ENCODE measurements at regions not wholly inside any gene's neighbourhood (a gene's known extent, or its start where the extent isn't known, plus 50 kb on each side); places are given as distances from the start of the nearest gene placed in this dataset.

DNA sequence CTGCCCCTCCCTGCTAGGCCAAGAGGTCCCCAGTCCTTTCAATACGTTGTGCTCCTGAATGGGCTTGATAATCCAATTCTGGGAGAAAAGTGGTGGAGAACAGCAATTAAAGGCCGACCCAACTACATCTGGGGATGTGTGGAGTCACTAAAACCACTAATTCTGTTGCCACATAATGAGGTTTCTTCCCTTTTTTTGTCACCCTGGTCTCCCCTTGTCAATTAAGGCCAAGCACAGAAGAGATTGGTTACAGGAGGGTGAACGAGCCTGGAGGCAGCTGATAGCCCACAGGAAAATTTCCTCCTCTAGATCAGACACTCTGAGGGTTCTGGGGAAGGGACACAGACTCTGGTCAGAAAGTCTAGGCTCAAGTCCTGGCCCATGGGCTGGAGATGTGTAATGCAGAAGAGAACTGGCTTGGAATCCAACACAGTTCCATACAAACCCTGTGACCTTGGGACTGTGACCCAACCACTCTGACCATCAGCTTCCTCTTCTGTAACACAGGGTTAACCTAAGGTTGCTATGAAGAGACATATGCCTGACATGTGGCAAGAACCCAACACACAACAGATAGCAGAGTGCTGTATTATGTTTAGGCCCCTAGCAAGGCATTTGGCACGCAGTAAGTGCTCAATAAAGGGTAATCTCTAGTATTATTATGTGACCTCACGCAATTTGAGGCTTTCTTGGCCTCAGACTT, 146.4 kb downstream of the CHST1 start:
- H3K9me3 Mint-ChIP-seq (ENCODE audit: unreplicated experiment) = no peaks in the 10 kb centered on the region
- ChIA-PET POLR2A (no interaction called here), CTCF (no interaction called here)
- intact Hi-C loops (cut with micrococcal nuclease; ENCODE audit: unreplicated experiment) = no loop called here
- no peak for DNase-seq
- H3K27me3 Mint-ChIP-seq (ENCODE audit: insufficient read depth, unreplicated experiment) = peaks cover 5% of the 10 kb centered on the region
- TF ChIP-seq, protein P1, sequence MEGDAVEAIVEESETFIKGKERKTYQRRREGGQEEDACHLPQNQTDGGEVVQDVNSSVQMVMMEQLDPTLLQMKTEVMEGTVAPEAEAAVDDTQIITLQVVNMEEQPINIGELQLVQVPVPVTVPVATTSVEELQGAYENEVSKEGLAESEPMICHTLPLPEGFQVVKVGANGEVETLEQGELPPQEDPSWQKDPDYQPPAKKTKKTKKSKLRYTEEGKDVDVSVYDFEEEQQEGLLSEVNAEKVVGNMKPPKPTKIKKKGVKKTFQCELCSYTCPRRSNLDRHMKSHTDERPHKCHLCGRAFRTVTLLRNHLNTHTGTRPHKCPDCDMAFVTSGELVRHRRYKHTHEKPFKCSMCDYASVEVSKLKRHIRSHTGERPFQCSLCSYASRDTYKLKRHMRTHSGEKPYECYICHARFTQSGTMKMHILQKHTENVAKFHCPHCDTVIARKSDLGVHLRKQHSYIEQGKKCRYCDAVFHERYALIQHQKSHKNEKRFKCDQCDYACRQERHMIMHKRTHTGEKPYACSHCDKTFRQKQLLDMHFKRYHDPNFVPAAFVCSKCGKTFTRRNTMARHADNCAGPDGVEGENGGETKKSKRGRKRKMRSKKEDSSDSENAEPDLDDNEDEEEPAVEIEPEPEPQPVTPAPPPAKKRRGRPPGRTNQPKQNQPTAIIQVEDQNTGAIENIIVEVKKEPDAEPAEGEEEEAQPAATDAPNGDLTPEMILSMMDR (IDR thresholded peaks at IDR 0.05; ENCODE audit: insufficient read depth in 1 of 2, low read depth in 1 of 2, low read length in 1 of 2, severe bottlenecking in 1 of 2, unreplicated experiment in 1 of 2) = no peak
- BruUV-seq (replicated peaks) = no TSS peak
- peaks cover 1% of the 10 kb centered on the region; the same call in 1 of the 2 replicates for H3K27me3 ChIP-seq (replicated peaks; ENCODE audit: control insufficient read depth, insufficient read depth, low read length)
- H3K4me3 ChIP-seq (ENCODE audit: low read depth, low read length) = no peak overlapping the region
- no peak overlapping the region for H3K27ac Mint-ChIP-seq (ENCODE audit: unreplicated experiment)
- H3K36me3 ChIP-seq (ENCODE audit: control insufficient read depth, insufficient read depth, low read length) = no peaks in the 10 kb centered on the region
- no peak overlapping the region for H3K4me3 Mint-ChIP-seq (ENCODE audit: unreplicated experiment)
- no peaks in the 10 kb centered on the region for H3K4me1 Mint-ChIP-seq (ENCODE audit: low read depth, unreplicated experiment)
- H3K4me1 ChIP-seq = no peaks in the 10 kb centered on the region
- H3K9me3 ChIP-seq = no peaks in the 10 kb centered on the region
- no peaks in the 10 kb centered on the region for H3K36me3 Mint-ChIP-seq (ENCODE audit: insufficient read depth, unreplicated experiment)

DNA sequence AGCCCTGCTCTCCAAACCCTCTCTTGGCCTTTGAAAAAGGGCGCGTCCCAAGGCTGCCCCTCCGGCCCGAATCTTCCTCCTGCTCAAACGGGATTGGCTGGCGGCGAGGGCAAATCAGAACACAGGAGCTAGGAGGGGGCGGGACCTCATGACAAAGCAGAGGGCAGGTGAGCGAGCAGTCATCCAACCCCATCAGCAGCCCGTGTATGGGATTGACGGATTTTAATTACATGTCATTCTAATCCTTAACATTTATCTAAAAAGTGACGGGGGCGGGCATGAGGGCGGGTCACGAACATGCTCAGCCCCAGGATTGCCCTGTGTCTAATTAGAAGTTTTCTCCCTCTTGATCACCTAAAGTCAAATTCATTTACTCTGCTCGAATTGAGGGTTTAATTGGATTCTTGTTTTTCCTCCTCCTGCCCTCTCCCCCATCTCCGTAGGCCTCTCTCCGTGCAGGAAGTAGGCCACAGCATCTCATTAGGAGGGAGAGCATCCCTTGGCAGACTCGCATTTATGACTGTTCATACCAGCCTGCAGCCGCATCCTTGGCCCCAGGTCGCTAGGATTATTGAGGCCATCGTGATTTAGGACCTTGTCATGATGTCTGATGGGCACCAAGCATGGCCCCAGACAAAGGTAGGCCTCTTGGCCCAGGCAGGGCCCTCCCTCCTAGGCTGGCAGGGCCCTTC, 147.1 kb downstream of the CHST1 start:
- POLR2A ChIA-PET = no interaction called here
- intact Hi-C loops (cut with micrococcal nuclease; ENCODE audit: unreplicated experiment) = no loop called here
- H3K27me3 Mint-ChIP-seq (ENCODE audit: insufficient read depth, unreplicated experiment) = peaks cover 9% of the 10 kb centered on the region

DNA sequence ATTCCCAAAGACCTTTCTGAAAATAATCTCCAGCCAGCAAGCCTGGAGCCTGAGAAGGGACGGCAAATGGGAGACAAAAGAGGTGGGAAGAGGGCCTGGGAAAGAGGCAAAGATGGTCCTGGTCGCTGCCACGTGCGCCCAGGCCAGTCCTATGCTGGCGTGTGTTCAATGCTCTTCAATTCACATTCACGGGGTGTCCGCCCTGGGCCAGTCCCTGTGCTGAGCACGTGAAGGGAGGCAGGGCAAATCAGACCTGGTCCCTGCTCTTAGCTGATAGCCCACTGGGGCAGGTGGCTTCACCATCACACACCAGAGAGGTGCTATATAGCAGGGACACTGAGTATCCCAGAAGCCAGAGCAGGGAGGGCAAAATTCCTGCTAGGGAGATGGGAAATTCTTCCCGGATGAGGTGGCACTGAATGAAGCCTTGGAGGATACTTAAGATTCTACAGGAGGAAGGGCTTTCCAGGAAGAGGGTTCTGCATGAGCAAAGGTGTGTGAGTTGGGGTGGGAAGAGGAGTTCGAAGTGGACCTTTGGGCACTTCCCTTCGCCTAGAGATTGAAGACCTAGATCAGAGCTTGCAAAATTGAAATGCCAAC, 148.2 kb downstream of the CHST1 start:
- no peak overlapping the region for H3K4me3 ChIP-seq (ENCODE audit: low read depth, low read length)
- ChIA-PET CTCF (no interaction called here), POLR2A (no interaction called here)
- intact Hi-C loops (cut with micrococcal nuclease; ENCODE audit: unreplicated experiment) = no loop called here
- H3K27ac Mint-ChIP-seq (ENCODE audit: unreplicated experiment) = no peak overlapping the region
- H3K4me3 Mint-ChIP-seq (ENCODE audit: unreplicated experiment) = no peak overlapping the region
- no peaks in the 10 kb centered on the region for H3K4me1 ChIP-seq
- H3K4me1 Mint-ChIP-seq (ENCODE audit: low read depth, unreplicated experiment) = no peaks in the 10 kb centered on the region
- BruUV-seq (replicated peaks) = no TSS peak
- no peaks in the 10 kb centered on the region for H3K9me3 ChIP-seq
- peaks cover 12% of the 10 kb centered on the region for H3K27me3 Mint-ChIP-seq (ENCODE audit: insufficient read depth, unreplicated experiment)
- TF ChIP-seq, protein P1 (IDR thresholded peaks at IDR 0.05; ENCODE audit: insufficient read depth in 1 of 2, low read depth in 1 of 2, low read length in 1 of 2, severe bottlenecking in 1 of 2, unreplicated experiment in 1 of 2) = no peak
- no peak for DNase-seq
- no peaks in the 10 kb centered on the region for H3K36me3 ChIP-seq (ENCODE audit: control insufficient read depth, insufficient read depth, low read length)
- H3K27me3 ChIP-seq (replicated peaks; ENCODE audit: control insufficient read depth, insufficient read depth, low read length) = peaks cover 1% of the 10 kb centered on the region; the same call in 1 of the 2 replicates
- H3K36me3 Mint-ChIP-seq (ENCODE audit: insufficient read depth, unreplicated experiment) = no peaks in the 10 kb centered on the region
- no peaks in the 10 kb centered on the region for H3K9me3 Mint-ChIP-seq (ENCODE audit: unreplicated experiment)

More for the DNA sequence above, 147.1 kb downstream of the CHST1 start:
- H3K9me3 Mint-ChIP-seq (ENCODE audit: unreplicated experiment) = no peaks in the 10 kb centered on the region
- TF ChIP-seq, protein P1 (IDR thresholded peaks at IDR 0.05; ENCODE audit: insufficient read depth in 1 of 2, low read depth in 1 of 2, low read length in 1 of 2, severe bottlenecking in 1 of 2, unreplicated experiment in 1 of 2) = no peak
- no peak overlapping the region for H3K27ac Mint-ChIP-seq (ENCODE audit: unreplicated experiment)
- Histone ChIP-seq H3K27me3 (replicated peaks; ENCODE audit: control insufficient read depth, insufficient read depth, low read length) (peaks cover 1% of the 10 kb centered on the region; the same call in 1 of the 2 replicates), H3K36me3 (ENCODE audit: control insufficient read depth, insufficient read depth, low read length) (no peaks in the 10 kb centered on the region), H3K4me3 (ENCODE audit: low read depth, low read length) (no peak overlapping the region), H3K9me3 (no peaks in the 10 kb centered on the region), H3K4me1 (no peaks in the 10 kb centered on the region)
- DNase-seq = no peak
- BruUV-seq (replicated peaks) = no TSS peak
- no peak overlapping the region for H3K4me3 Mint-ChIP-seq (ENCODE audit: unreplicated experiment)
- H3K4me1 Mint-ChIP-seq (ENCODE audit: low read depth, unreplicated experiment) = no peaks in the 10 kb centered on the region
- no peaks in the 10 kb centered on the region for H3K36me3 Mint-ChIP-seq (ENCODE audit: insufficient read depth, unreplicated experiment)
- CTCF ChIA-PET = interaction anchor here (0.7 kb wide), 1 partner anchor 11 kb away, joined by 4 read pairs; no protein-coding TSS in a partner anchor

Measured in Caco-2 (cell line).